ENCODE measurements at regions not wholly inside any gene's neighbourhood (a gene's known extent, or its start where the extent isn't known, plus 50 kb on each side); places are given as distances from the start of the nearest gene placed in this dataset.

DNA sequence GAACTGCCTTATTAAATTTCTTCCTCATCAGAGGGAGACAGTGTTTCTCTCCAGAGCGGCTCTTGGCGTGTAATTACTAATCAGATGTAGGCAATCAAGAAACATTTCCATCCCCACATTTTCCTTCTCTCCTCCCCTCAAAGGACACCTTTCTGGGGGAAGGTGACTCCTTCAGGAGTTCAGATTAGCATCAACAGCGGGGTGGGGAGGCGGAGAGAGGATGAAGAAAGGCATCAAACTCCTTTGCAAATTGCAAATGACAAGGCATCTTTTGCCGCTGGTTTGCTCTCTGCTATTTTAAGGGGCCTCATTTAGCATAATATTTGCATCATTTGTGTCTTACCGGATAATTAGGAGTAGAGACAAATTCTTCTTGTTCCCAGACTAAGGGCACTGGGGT is 231.7 kb upstream of the SRRM4 start:
- Histone ChIP-seq H3K14ac (ENCODE audit: low read length) (no peak overlapping the region), H4K91ac (ENCODE audit: low read depth, low read length) (no peak overlapping the region), H3K18ac (ENCODE audit: low read length) (no peak overlapping the region), H3K79me2 (ENCODE audit: control insufficient read depth, insufficient read depth, low read length, poor library complexity) (no peaks in the 10 kb centered on the region), H2AFZ (ENCODE audit: insufficient read depth, low read length, poor library complexity) (no peak overlapping the region), H3K4ac (ENCODE audit: low read depth, low read length) (no peak overlapping the region), H3K27ac (ENCODE audit: low read depth, low read length) (no peak overlapping the region), H2BK5ac (ENCODE audit: low read depth, low read length, poor library complexity) (no peak overlapping the region), H3K79me1 (ENCODE audit: low read length) (no peaks in the 10 kb centered on the region), H3K4me1 (ENCODE audit: control insufficient read depth in 1 of 2, insufficient read depth in 2 of 2, low read length in 2 of 2) (no peaks in the 10 kb centered on the region), H3K36me3 (ENCODE audit: control insufficient read depth in 1 of 2, insufficient read depth in 2 of 2, low read length in 2 of 2) (no peaks in the 10 kb centered on the region), H2BK120ac (ENCODE audit: insufficient read depth, low read length, poor library complexity) (no peak overlapping the region), H3K23ac (ENCODE audit: low read length) (no peak overlapping the region), H2AK5ac (ENCODE audit: low read length) (no peak overlapping the region), H3K27me3 (ENCODE audit: insufficient read depth, low read length) (no peaks in the 10 kb centered on the region), H3K9me3 (ENCODE audit: insufficient read depth, low read depth, low read length) (no peaks in the 10 kb centered on the region), H4K12ac (ENCODE audit: low read depth, low read length) (no peak overlapping the region), H4K8ac (ENCODE audit: low read depth, low read length) (no peak overlapping the region), H3K4me2 (ENCODE audit: low read length) (no peak overlapping the region), H3K9ac (ENCODE audit: low read length) (no peak overlapping the region), H2BK12ac (ENCODE audit: low read length) (no peak overlapping the region), H3K4me3 (ENCODE audit: low read depth, low read length) (no peak overlapping the region)
- WGBS (ENCODE audit: extremely low coverage, insufficient coverage, insufficient read length): no CpG with 5 or more reads among the region's 6 CpGs
- no peak for DNase-seq

- Histone ChIP-seq H4K12ac (ENCODE audit: low read depth, low read length) (no peak overlapping the region), H3K4me3 (ENCODE audit: low read depth, low read length) (no peak overlapping the region), H3K27ac (ENCODE audit: low read depth, low read length) (no peak overlapping the region), H3K9me3 (ENCODE audit: insufficient read depth, low read depth, low read length) (no peaks in the 10 kb centered on the region), H3K9ac (ENCODE audit: low read length) (no peak overlapping the region), H2BK120ac (ENCODE audit: insufficient read depth, low read length, poor library complexity) (no peak overlapping the region), H3K4me1 (ENCODE audit: control insufficient read depth in 1 of 2, insufficient read depth in 2 of 2, low read length in 2 of 2) (no peaks in the 10 kb centered on the region), H3K79me1 (ENCODE audit: low read length) (no peaks in the 10 kb centered on the region), H3K27me3 (ENCODE audit: insufficient read depth, low read length) (no peaks in the 10 kb centered on the region), H3K18ac (ENCODE audit: low read length) (no peak overlapping the region), H2BK5ac (ENCODE audit: low read depth, low read length, poor library complexity) (no peak overlapping the region), H3K36me3 (ENCODE audit: control insufficient read depth in 1 of 2, insufficient read depth in 2 of 2, low read length in 2 of 2) (no peaks in the 10 kb centered on the region), H3K4me2 (ENCODE audit: low read length) (no peak overlapping the region), H3K79me2 (ENCODE audit: control insufficient read depth, insufficient read depth, low read length, poor library complexity) (no peaks in the 10 kb centered on the region), H2BK12ac (ENCODE audit: low read length) (no peak overlapping the region), H3K14ac (ENCODE audit: low read length) (no peak overlapping the region), H2AK5ac (ENCODE audit: low read length) (no peak overlapping the region), H4K8ac (ENCODE audit: low read depth, low read length) (no peak overlapping the region), H2AFZ (ENCODE audit: insufficient read depth, low read length, poor library complexity) (no peak overlapping the region), H3K23ac (ENCODE audit: low read length) (no peak overlapping the region), H3K4ac (ENCODE audit: low read depth, low read length) (no peak overlapping the region), H4K91ac (ENCODE audit: low read depth, low read length) (no peak overlapping the region)
- no peak for DNase-seq
- no CpG with 5 or more reads among the region's 2 CpGs for WGBS (ENCODE audit: extremely low coverage, insufficient coverage, insufficient read length)
These were observed 230.7 kb upstream of the SRRM4 start for GRCh38 chr12:118750666-118751065.

GRCh38 chr12:118751355-118751754 is 230.0 kb upstream of the SRRM4 start:
- no peaks in the 10 kb centered on the region for H3K36me3 ChIP-seq (ENCODE audit: control insufficient read depth in 1 of 2, insufficient read depth in 2 of 2, low read length in 2 of 2)
- H3K14ac ChIP-seq (ENCODE audit: low read length): no peak overlapping the region
- H3K9me3 ChIP-seq (ENCODE audit: insufficient read depth, low read depth, low read length): no peaks in the 10 kb centered on the region
- no peak overlapping the region for H2BK12ac ChIP-seq (ENCODE audit: low read length)
- no peak overlapping the region for H3K4ac ChIP-seq (ENCODE audit: low read depth, low read length)
- no peaks in the 10 kb centered on the region for H3K4me1 ChIP-seq (ENCODE audit: control insufficient read depth in 1 of 2, insufficient read depth in 2 of 2, low read length in 2 of 2)
- H3K27me3 ChIP-seq (ENCODE audit: insufficient read depth, low read length): no peaks in the 10 kb centered on the region
- no peak overlapping the region for H3K23ac ChIP-seq (ENCODE audit: low read length)
- no peak overlapping the region for H4K91ac ChIP-seq (ENCODE audit: low read depth, low read length)
- H2AK5ac ChIP-seq (ENCODE audit: low read length): no peak overlapping the region
- DNase-seq: no peak
- H3K79me2 ChIP-seq (ENCODE audit: control insufficient read depth, insufficient read depth, low read length, poor library complexity): no peaks in the 10 kb centered on the region
- H2BK120ac ChIP-seq (ENCODE audit: insufficient read depth, low read length, poor library complexity): no peak overlapping the region
- no peak overlapping the region for H3K4me2 ChIP-seq (ENCODE audit: low read length)
- no peak overlapping the region for H2BK5ac ChIP-seq (ENCODE audit: low read depth, low read length, poor library complexity)
- H2AFZ ChIP-seq (ENCODE audit: insufficient read depth, low read length, poor library complexity): no peak overlapping the region
- H3K27ac ChIP-seq (ENCODE audit: low read depth, low read length): no peak overlapping the region
- H3K79me1 ChIP-seq (ENCODE audit: low read length): no peaks in the 10 kb centered on the region
- H3K9ac ChIP-seq (ENCODE audit: low read length): no peak overlapping the region
- no peak overlapping the region for H4K8ac ChIP-seq (ENCODE audit: low read depth, low read length)
- no peak overlapping the region for H3K18ac ChIP-seq (ENCODE audit: low read length)
- no peak overlapping the region for H3K4me3 ChIP-seq (ENCODE audit: low read depth, low read length)
- WGBS (ENCODE audit: extremely low coverage, insufficient coverage, insufficient read length): no CpG with 5 or more reads among the region's 1 CpG
- H4K12ac ChIP-seq (ENCODE audit: low read depth, low read length): no peak overlapping the region

- H3K9me3 ChIP-seq (ENCODE audit: insufficient read depth, low read depth, low read length): no peaks in the 10 kb centered on the region
- H3K18ac ChIP-seq (ENCODE audit: low read length): no peak overlapping the region
- H3K27ac ChIP-seq (ENCODE audit: low read depth, low read length): no peak overlapping the region
- no peaks in the 10 kb centered on the region for H3K27me3 ChIP-seq (ENCODE audit: insufficient read depth, low read length)
- no peaks in the 10 kb centered on the region for H3K79me1 ChIP-seq (ENCODE audit: low read length)
- no peak overlapping the region for H2AK5ac ChIP-seq (ENCODE audit: low read length)
- no peak overlapping the region for H3K4ac ChIP-seq (ENCODE audit: low read depth, low read length)
- H3K14ac ChIP-seq (ENCODE audit: low read length): no peak overlapping the region
- WGBS (ENCODE audit: extremely low coverage, insufficient coverage, insufficient read length): no CpG with 5 or more reads among the region's 1 CpG
- no peak overlapping the region for H2BK120ac ChIP-seq (ENCODE audit: insufficient read depth, low read length, poor library complexity)
- no peaks in the 10 kb centered on the region for H3K36me3 ChIP-seq (ENCODE audit: control insufficient read depth in 1 of 2, insufficient read depth in 2 of 2, low read length in 2 of 2)
- H2AFZ ChIP-seq (ENCODE audit: insufficient read depth, low read length, poor library complexity): no peak overlapping the region
- no peak overlapping the region for H3K4me3 ChIP-seq (ENCODE audit: low read depth, low read length)
- H4K12ac ChIP-seq (ENCODE audit: low read depth, low read length): no peak overlapping the region
- no peak overlapping the region for H3K23ac ChIP-seq (ENCODE audit: low read length)
- H2BK5ac ChIP-seq (ENCODE audit: low read depth, low read length, poor library complexity): no peak overlapping the region
- no peaks in the 10 kb centered on the region for H3K79me2 ChIP-seq (ENCODE audit: control insufficient read depth, insufficient read depth, low read length, poor library complexity)
- H2BK12ac ChIP-seq (ENCODE audit: low read length): no peak overlapping the region
- H3K4me1 ChIP-seq (ENCODE audit: control insufficient read depth in 1 of 2, insufficient read depth in 2 of 2, low read length in 2 of 2): no peaks in the 10 kb centered on the region
- H3K9ac ChIP-seq (ENCODE audit: low read length): no peak overlapping the region
- H3K4me2 ChIP-seq (ENCODE audit: low read length): no peak overlapping the region
- no peak for DNase-seq
- H4K91ac ChIP-seq (ENCODE audit: low read depth, low read length): no peak overlapping the region
- no peak overlapping the region for H4K8ac ChIP-seq (ENCODE audit: low read depth, low read length)
These were observed 220.7 kb upstream of the SRRM4 start for GRCh38 chr12:118760623-118761022.

All from trophoblast cell (in vitro differentiated cells and primary cell).